ENCODE measurements at regions not wholly inside any gene's neighbourhood (a gene's known extent, or its start where the extent isn't known, plus 50 kb on each side); places are given as distances from the start of the nearest gene placed in this dataset.
A peak's percentile ranks its signal among the peaks of the same experiment; 100 is the strongest.
"Not testable (repeated sequence)": the region's sequence is repeated elsewhere in the genome, so short reads cannot be mapped to it uniquely, and the experiment has no call there.

- DNase-seq: no peak
These were observed 61.1 kb downstream of the MAD2L1 start for GRCh38 chr4:120005527-120005926.

- DNase-seq: no peak
These were observed 61.6 kb downstream of the MAD2L1 start for GRCh38 chr4:120005076-120005475.

GRCh38 chr4:120004054-120004453 lies 62.6 kb downstream of the MAD2L1 start:
- DNase-seq: no peak

GRCh38 chr4:120003193-120003592 lies 63.5 kb downstream of the MAD2L1 start:
- DNase-seq: no peak

GRCh38 chr4:120001850-120002249 lies 64.8 kb downstream of the MAD2L1 start:
- DNase-seq: no peak

- no peak for DNase-seq
These were observed 65.9 kb downstream of the MAD2L1 start for GRCh38 chr4:120000591-120001296.

GRCh38 chr4:119996024-119996423 lies 70.6 kb downstream of the MAD2L1 start:
- not testable (repeated sequence) for DNase-seq

GRCh38 chr4:119984996-119985395 lies 81.7 kb downstream of the MAD2L1 start:
- no peak for DNase-seq

- no peak for DNase-seq
These were observed 83.9 kb downstream of the MAD2L1 start for GRCh38 chr4:119982756-119983155.

- no peak for DNase-seq
These were observed 86.2 kb downstream of the MAD2L1 start for GRCh38 chr4:119980456-119980855.

GRCh38 chr4:119977076-119977940 lies 89.3 kb downstream of the MAD2L1 start:
- no peak for DNase-seq

- no peak for DNase-seq
These were observed 95.1 kb downstream of the MAD2L1 start for GRCh38 chr4:119971431-119972084.

- no peak for DNase-seq
These were observed 104.0 kb downstream of the MAD2L1 start for GRCh38 chr4:119962631-119963030.

GRCh38 chr4:119958983-119959382 lies 107.7 kb downstream of the MAD2L1 start:
- DNase-seq: no peak

GRCh38 chr4:119955256-119955655 lies 111.4 kb downstream of the MAD2L1 start:
- no peak for DNase-seq

- DNase-seq: not testable (repeated sequence)
These were observed 112.2 kb downstream of the MAD2L1 start for GRCh38 chr4:119954487-119954886.

GRCh38 chr4:119946359-119946758 lies 120.3 kb downstream of the MAD2L1 start:
- DNase-seq: no peak

GRCh38 chr4:119942806-119943205 lies 123.8 kb downstream of the MAD2L1 start:
- no peak for DNase-seq

GRCh38 chr4:119940557-119940956 lies 126.1 kb downstream of the MAD2L1 start:
- no peak for DNase-seq

GRCh38 chr4:119939071-119939995 lies 127.3 kb downstream of the MAD2L1 start:
- DNase-seq: no peak

GRCh38 chr4:119937746-119938145 lies 128.9 kb downstream of the MAD2L1 start:
- no peak for DNase-seq

GRCh38 chr4:119933606-119934005 lies 133.0 kb downstream of the MAD2L1 start:
- peak; percentile 22 for DNase-seq

Measured in renal pelvis (tissue), 1 donor.